ENCODE measurements at regions not wholly inside any gene's neighbourhood (a gene's known extent, or its start where the extent isn't known, plus 50 kb on each side); places are given as distances from the start of the nearest gene placed in this dataset.

GRCh38 chrX:42505016-42505415, 272.9 kb downstream of the PPP1R2C start:
- no peak for TF ChIP-seq CTCF (IDR thresholded peaks at IDR 0.05; ENCODE audit: low read depth, low read length, poor library complexity, severe bottlenecking)
- no peak for TF ChIP-seq EZH2phosphoT487 (IDR thresholded peaks at IDR 0.05; ENCODE audit: borderline replicate concordance, low read length)
